PFSK-1 (cell line): ENCODE measurements at regions not wholly inside any gene's neighbourhood (a gene's known extent, or its start where the extent isn't known, plus 50 kb on each side); places are given as distances from the start of the nearest gene placed in this dataset.

Experiments
- FOXP2 ChIP-seq: optimal IDR thresholded peaks from 2 replicates; pipeline ENCODE3; 2011; ENCODE audit warnings: borderline replicate concordance, control low read depth, inconsistent platforms; ENCODE audit not compliant: insufficient read depth; ENCODE audit errors: extremely low read length, extremely low read depth
- POLR2AphosphoS5 ChIP-seq: IDR thresholded peaks from 2 replicates; pipeline ENCODE4 v1.6.1; 2012; ENCODE audit warnings: low read depth, mild to moderate bottlenecking, control low read depth, low read length, moderate library complexity
- REST ChIP-seq, 2 experiments: IDR thresholded peaks; 2 replicates each; pipeline versions ENCODE4 v1.6.1 to v1.8.0; 2011 to 2012; ENCODE audit warnings: low read depth in 2 of 2, low read length in 2 of 2, control low read depth in 1 of 2, inconsistent platforms in 1 of 2, mild to moderate bottlenecking in 1 of 2, moderate library complexity in 1 of 2; ENCODE audit not compliant: insufficient read depth in 1 of 2
- SIN3A ChIP-seq: IDR thresholded peaks from 2 replicates; pipeline ENCODE4 v1.6.1; 2012; ENCODE audit warnings: mild to moderate bottlenecking, low read length, moderate library complexity, borderline replicate concordance; ENCODE audit not compliant: insufficient read depth
- TAF1 ChIP-seq: IDR thresholded peaks from 2 replicates; pipeline ENCODE4 v1.6.1; 2012; ENCODE audit warnings: low read length, control low read depth, borderline replicate concordance; ENCODE audit not compliant: insufficient read depth

DNA sequence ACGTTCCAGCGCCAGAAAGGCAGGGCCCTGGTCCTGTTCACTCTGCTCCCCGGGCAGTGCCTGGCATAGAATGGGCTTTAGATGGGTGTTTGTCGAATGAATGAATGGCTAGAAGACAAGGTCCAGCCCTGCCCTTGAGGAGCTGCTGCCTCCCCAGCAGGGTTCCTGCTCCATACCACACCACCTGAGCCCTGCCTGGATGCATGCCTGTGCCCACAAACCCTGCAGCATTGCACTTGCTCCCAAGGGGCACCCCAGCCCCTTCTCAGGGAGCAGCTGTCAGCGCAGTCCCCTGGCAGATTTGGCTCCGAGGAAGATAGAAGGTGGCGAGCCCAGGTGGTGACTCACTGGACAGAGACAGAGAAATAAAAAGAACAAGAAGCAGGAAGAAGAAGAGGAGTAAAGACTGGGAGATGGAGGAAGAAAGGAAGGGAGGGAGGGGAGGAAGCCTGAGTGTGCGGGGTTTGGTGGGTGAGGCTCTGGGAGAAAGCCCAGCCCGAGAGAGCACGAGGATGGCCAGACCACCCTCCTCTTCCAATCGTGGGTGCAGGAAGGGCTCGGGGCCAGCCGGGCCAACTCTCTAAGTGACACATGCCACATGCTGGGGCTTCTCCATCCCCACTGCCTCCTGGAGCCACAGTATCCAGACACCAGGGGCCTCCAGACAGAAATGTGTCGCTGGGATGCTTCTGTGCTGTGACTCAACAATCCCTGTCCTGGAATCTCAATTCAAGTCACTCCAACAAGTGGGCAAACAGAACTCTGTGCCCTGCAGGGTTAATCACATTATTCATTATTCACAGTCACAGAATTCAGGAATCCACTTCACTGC is 1474.3 kb downstream of the BRD1 start:
- TF ChIP-seq FOXP2 = no peak
- TF ChIP-seq SIN3A = no peak
- TF ChIP-seq POLR2AphosphoS5 = no peak
- TF ChIP-seq REST (IDR thresholded peaks at IDR 0.05; ENCODE audit: insufficient read depth in 1 of 2, low read depth in 2 of 2, low read length in 2 of 2) = no peak
- no peak for TF ChIP-seq TAF1

GRCh38 chr22:48352086-48352911 is 1475.4 kb downstream of the BRD1 start:
- TF ChIP-seq SIN3A = no peak
- no peak for TF ChIP-seq FOXP2
- no peak for TF ChIP-seq POLR2AphosphoS5

- no peak for TF ChIP-seq REST (IDR thresholded peaks at IDR 0.05; ENCODE audit: insufficient read depth in 1 of 2, low read depth in 2 of 2, low read length in 2 of 2)
- no peak for TF ChIP-seq SIN3A
- TF ChIP-seq TAF1 = no peak
- no peak for TF ChIP-seq POLR2AphosphoS5
- no peak for TF ChIP-seq FOXP2
Measured at GRCh38 chr22:48351376-48352085, 1476.1 kb downstream of the BRD1 start.

- no peak for TF ChIP-seq POLR2AphosphoS5
Measured at GRCh38 chr22:48350456-48350855, 1477.2 kb downstream of the BRD1 start.

DNA sequence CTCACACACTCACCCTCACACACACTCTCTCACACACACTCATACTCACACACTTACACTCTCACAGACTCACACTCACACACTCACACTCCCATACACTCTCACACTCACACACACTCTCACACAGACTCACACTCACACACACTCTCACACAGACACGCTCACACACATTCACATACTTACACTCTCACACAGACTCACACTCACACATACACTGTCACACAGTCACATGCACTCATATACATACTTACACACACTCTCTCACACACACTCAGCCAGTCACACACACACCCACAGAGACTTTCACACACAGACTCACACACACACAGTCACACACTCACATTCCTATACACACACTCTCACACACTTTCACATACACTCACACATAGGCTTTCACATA is 1478.8 kb downstream of the BRD1 start:
- TF ChIP-seq SIN3A = no peak

DNA sequence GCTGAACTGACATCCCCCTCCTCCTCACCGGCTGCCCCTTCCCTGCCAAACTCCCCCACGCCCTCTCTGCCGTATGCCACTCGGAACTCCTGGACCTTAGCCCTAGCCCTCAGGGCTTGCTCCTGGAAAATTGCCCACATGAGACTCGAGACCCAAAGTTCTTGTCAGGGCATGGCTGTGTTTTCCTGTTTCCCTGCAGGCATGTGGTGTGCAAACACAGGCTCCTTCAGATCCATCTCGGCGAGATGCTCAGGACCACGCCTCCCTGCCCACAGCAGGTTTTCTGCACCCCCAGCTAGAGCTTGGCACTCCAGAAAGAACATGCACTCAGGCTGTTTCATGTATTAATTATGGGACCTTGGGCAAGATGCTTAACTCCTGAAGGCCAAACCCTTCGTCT is 1480.4 kb downstream of the BRD1 start:
- TF ChIP-seq TAF1 (no peak), FOXP2 (no peak), REST (IDR thresholded peaks at IDR 0.05; ENCODE audit: insufficient read depth in 1 of 2, low read depth in 2 of 2, low read length in 2 of 2) (no peak), POLR2AphosphoS5 (no peak), SIN3A (no peak)
